ES-I3 (cell line): ENCODE measurements at regions not wholly inside any gene's neighbourhood (a gene's known extent, or its start where the extent isn't known, plus 50 kb on each side); places are given as distances from the start of the nearest gene placed in this dataset.
"Not testable (repeated sequence)": the region's sequence is repeated elsewhere in the genome, so short reads cannot be mapped to it uniquely, and the experiment has no call there.

Source experiments
- H3K36me3 ChIP-seq: 2 replicates; pipeline ENCODE4 v1.6.1; 2013; ENCODE audit warnings: mild to moderate bottlenecking, low read length, control low read depth, moderate library complexity; ENCODE audit not compliant: insufficient read depth
- H3K4me1 ChIP-seq: 2 replicates; pipeline ENCODE4 v1.6.1; 2013; ENCODE audit warnings: mild to moderate bottlenecking, control low read depth, low read length; ENCODE audit not compliant: insufficient read depth
- H3K9ac ChIP-seq: 2 replicates; pipeline ENCODE4 v1.6.1; 2013; ENCODE audit warnings: low read depth, mild to moderate bottlenecking, low read length, moderate library complexity
- H3K9me3 ChIP-seq: 2 replicates; pipeline ENCODE4 v1.6.1; 2013; ENCODE audit warnings: mild to moderate bottlenecking, low read length, moderate library complexity; ENCODE audit not compliant: control insufficient read depth, insufficient read depth

GRCh38 chr1:29800522-29800956, 564.2 kb downstream of the PTPRU start:
- no peaks in the 10 kb centered on the region for H3K4me1 ChIP-seq
- no peak overlapping the region for H3K9ac ChIP-seq
- no peaks in the 10 kb centered on the region for H3K36me3 ChIP-seq
- H3K9me3 ChIP-seq = no peaks in the 10 kb centered on the region

- no peaks in the 10 kb centered on the region for H3K4me1 ChIP-seq
- H3K9me3 ChIP-seq = no peaks in the 10 kb centered on the region
- H3K36me3 ChIP-seq = no peaks in the 10 kb centered on the region
- no peak overlapping the region for H3K9ac ChIP-seq
Observed at GRCh38 chr1:29800120-29800519, 563.8 kb downstream of the PTPRU start.

- Histone ChIP-seq H3K9me3 (no peaks in the 10 kb centered on the region), H3K36me3 (no peaks in the 10 kb centered on the region), H3K9ac (no peak overlapping the region), H3K4me1 (no peaks in the 10 kb centered on the region)
Observed at GRCh38 chr1:29798699-29799566, 562.6 kb downstream of the PTPRU start.

GRCh38 chr1:29797125-29797524, 560.8 kb downstream of the PTPRU start:
- H3K9me3 ChIP-seq, H3K9ac ChIP-seq, H3K36me3 ChIP-seq, H3K4me1 ChIP-seq: not testable (repeated sequence)

- H3K9me3 ChIP-seq, H3K4me1 ChIP-seq, H3K9ac ChIP-seq, H3K36me3 ChIP-seq: not testable (repeated sequence)
Observed at GRCh38 chr1:29795965-29796364, 559.6 kb downstream of the PTPRU start.

- Histone ChIP-seq H3K36me3 (no peaks in the 10 kb centered on the region), H3K9ac (no peak overlapping the region), H3K9me3 (no peaks in the 10 kb centered on the region), H3K4me1 (no peaks in the 10 kb centered on the region)
Observed at GRCh38 chr1:29793653-29794348, 557.5 kb downstream of the PTPRU start.

- Histone ChIP-seq H3K4me1 (no peaks in the 10 kb centered on the region), H3K9ac (no peak overlapping the region), H3K36me3 (no peaks in the 10 kb centered on the region), H3K9me3 (no peaks in the 10 kb centered on the region)
Observed at GRCh38 chr1:29793101-29793546, 556.8 kb downstream of the PTPRU start.

GRCh38 chr1:29789910-29790247, 553.6 kb downstream of the PTPRU start:
- H3K4me1 ChIP-seq = no peaks in the 10 kb centered on the region
- no peaks in the 10 kb centered on the region for H3K9me3 ChIP-seq
- H3K9ac ChIP-seq = no peak overlapping the region
- no peaks in the 10 kb centered on the region for H3K36me3 ChIP-seq

GRCh38 chr1:29789221-29789909, 553.0 kb downstream of the PTPRU start:
- Histone ChIP-seq H3K9me3 (no peaks in the 10 kb centered on the region), H3K4me1 (no peaks in the 10 kb centered on the region), H3K36me3 (no peaks in the 10 kb centered on the region), H3K9ac (no peak overlapping the region)

GRCh38 chr1:29786791-29787732, 550.7 kb downstream of the PTPRU start:
- Histone ChIP-seq H3K36me3 (no peaks in the 10 kb centered on the region), H3K9ac (no peak overlapping the region), H3K4me1 (no peaks in the 10 kb centered on the region), H3K9me3 (no peaks in the 10 kb centered on the region)

- H3K36me3 ChIP-seq = no peaks in the 10 kb centered on the region
- no peaks in the 10 kb centered on the region for H3K4me1 ChIP-seq
- H3K9ac ChIP-seq = no peak overlapping the region
- no peaks in the 10 kb centered on the region for H3K9me3 ChIP-seq
Observed at GRCh38 chr1:29786195-29786594, 549.9 kb downstream of the PTPRU start.

- Histone ChIP-seq H3K4me1 (no peaks in the 10 kb centered on the region), H3K9ac (no peak overlapping the region), H3K9me3 (no peaks in the 10 kb centered on the region), H3K36me3 (no peaks in the 10 kb centered on the region)
Observed at GRCh38 chr1:29785554-29785953, 549.2 kb downstream of the PTPRU start.

GRCh38 chr1:29785137-29785527, 548.8 kb downstream of the PTPRU start:
- Histone ChIP-seq H3K36me3 (no peaks in the 10 kb centered on the region), H3K4me1 (no peaks in the 10 kb centered on the region), H3K9me3 (no peaks in the 10 kb centered on the region), H3K9ac (no peak overlapping the region)
